ENCODE measurements at regions not wholly inside any gene's neighbourhood (a gene's known extent, or its start where the extent isn't known, plus 50 kb on each side); places are given as distances from the start of the nearest gene placed in this dataset.
A peak's percentile ranks its signal among the peaks of the same experiment; 100 is the strongest.

DNA sequence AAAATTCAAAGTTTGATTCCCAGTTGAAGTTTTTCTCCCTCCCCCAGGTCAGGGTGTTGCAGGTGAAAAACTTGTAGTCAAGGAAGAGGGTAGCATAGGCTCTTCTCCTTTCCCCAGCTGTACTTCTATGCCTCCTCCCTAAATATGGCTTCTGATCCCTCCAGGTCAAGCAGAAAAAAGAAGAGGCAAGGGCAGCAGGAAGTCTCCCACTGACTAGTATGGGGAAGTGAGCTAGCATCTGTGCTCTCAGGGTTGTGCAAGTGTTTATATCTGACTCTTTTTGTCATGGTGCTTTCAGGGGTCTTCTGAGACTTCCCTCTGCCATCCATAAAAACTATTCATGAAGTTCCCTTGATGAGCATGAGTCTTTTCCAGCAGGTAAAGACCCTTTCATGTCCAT, 76.0 kb downstream of the ATPSCKMT start:
- TF ChIP-seq CTCF (IDR thresholded peaks at IDR 0.05; ENCODE audit: low read depth, low read length) (no peak), POLR2A (IDR thresholded peaks at IDR 0.05; ENCODE audit: extremely low read depth, insufficient read length) (no peak), MYC (IDR thresholded peaks at IDR 0.05; ENCODE audit: low read depth, low read length) (no peak)
- TF ChIP-seq, protein P1, sequence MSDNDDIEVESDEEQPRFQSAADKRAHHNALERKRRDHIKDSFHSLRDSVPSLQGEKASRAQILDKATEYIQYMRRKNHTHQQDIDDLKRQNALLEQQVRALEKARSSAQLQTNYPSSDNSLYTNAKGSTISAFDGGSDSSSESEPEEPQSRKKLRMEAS (IDR thresholded peaks at IDR 0.05; ENCODE audit: low read depth, low read length): no peak; the same call in 1 of the 2 replicates
- H3K4me3 ChIP-seq (ENCODE audit: low read depth, low read length): no peak overlapping the region
- peak; percentile 90 for DNase-seq (ENCODE audit: low read depth)

DNA sequence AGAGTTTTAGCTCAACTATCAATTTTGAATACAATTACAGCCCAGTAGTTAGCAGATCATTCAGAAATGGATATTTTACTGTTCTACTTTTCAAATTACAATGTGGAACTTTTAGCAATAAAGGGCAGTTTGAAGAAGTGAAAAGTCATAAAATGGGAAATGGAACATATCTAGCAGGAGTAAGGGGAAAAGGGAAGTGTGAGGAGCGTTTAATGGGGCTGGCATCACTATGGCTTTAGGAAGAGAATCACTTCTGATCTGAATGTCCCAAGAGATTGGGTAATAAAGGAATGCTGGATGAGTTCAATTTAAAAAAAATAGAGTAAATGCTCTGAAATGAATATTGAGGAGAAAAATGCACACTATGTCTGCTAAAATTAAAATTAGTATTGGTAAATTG, 77.4 kb downstream of the ATPSCKMT start:
- no peak overlapping the region for H3K4me3 ChIP-seq (ENCODE audit: low read depth, low read length)
- no peak for DNase-seq (ENCODE audit: low read depth)
- TF ChIP-seq MYC (IDR thresholded peaks at IDR 0.05; ENCODE audit: low read depth, low read length): no peak
- no peak for TF ChIP-seq CTCF (IDR thresholded peaks at IDR 0.05; ENCODE audit: low read depth, low read length)
- TF ChIP-seq, protein P1 (IDR thresholded peaks at IDR 0.05; ENCODE audit: low read depth, low read length): no peak
- no peak for TF ChIP-seq POLR2A (IDR thresholded peaks at IDR 0.05; ENCODE audit: extremely low read depth, insufficient read length)

GRCh38 chr5:10169359-10169758, 80.3 kb downstream of the ATPSCKMT start:
- no peak for DNase-seq (ENCODE audit: low read depth)
- H3K4me3 ChIP-seq (ENCODE audit: low read depth, low read length): no peak overlapping the region
- TF ChIP-seq, protein P1 (IDR thresholded peaks at IDR 0.05; ENCODE audit: low read depth, low read length): no peak
- TF ChIP-seq MYC (IDR thresholded peaks at IDR 0.05; ENCODE audit: low read depth, low read length) (no peak), CTCF (IDR thresholded peaks at IDR 0.05; ENCODE audit: low read depth, low read length) (no peak), POLR2A (IDR thresholded peaks at IDR 0.05; ENCODE audit: extremely low read depth, insufficient read length) (no peak)

DNA sequence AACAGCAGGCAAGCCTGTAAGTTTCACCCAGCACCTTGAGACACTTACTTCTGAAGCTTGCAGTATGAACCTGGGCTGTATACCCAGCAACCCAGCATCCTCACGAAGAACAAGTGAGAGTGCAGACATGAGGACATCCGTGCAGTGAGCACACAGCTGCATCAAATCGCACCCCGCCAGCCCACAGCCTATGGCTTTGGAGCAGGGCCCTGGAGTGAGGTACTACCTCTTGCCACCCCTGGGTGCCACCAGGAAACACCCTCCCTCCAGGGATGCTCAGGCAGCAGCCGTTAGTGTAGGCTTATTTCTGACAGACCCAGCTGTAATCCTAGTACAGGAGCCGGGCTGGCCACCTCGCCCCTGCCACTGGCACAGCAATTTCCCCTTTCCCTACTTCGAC, 81.4 kb downstream of the ATPSCKMT start:
- H3K4me3 ChIP-seq (ENCODE audit: low read depth, low read length): no peak overlapping the region
- TF ChIP-seq CTCF (IDR thresholded peaks at IDR 0.05; ENCODE audit: low read depth, low read length): no peak
- TF ChIP-seq, protein P1 (IDR thresholded peaks at IDR 0.05; ENCODE audit: low read depth, low read length): no peak
- no peak for TF ChIP-seq POLR2A (IDR thresholded peaks at IDR 0.05; ENCODE audit: extremely low read depth, insufficient read length)
- TF ChIP-seq MYC (IDR thresholded peaks at IDR 0.05; ENCODE audit: low read depth, low read length): no peak
- no peak for DNase-seq (ENCODE audit: low read depth)

- DNase-seq (ENCODE audit: low read depth): no peak
- no peak overlapping the region for H3K4me3 ChIP-seq (ENCODE audit: low read depth, low read length)
- TF ChIP-seq CTCF (IDR thresholded peaks at IDR 0.05; ENCODE audit: low read depth, low read length): no peak
- TF ChIP-seq, protein P1 (IDR thresholded peaks at IDR 0.05; ENCODE audit: low read depth, low read length): no peak
- TF ChIP-seq MYC (IDR thresholded peaks at IDR 0.05; ENCODE audit: low read depth, low read length): no peak
- no peak for TF ChIP-seq POLR2A (IDR thresholded peaks at IDR 0.05; ENCODE audit: extremely low read depth, insufficient read length)
These were observed 81.9 kb downstream of the ATPSCKMT start for GRCh38 chr5:10167806-10168205.

DNA sequence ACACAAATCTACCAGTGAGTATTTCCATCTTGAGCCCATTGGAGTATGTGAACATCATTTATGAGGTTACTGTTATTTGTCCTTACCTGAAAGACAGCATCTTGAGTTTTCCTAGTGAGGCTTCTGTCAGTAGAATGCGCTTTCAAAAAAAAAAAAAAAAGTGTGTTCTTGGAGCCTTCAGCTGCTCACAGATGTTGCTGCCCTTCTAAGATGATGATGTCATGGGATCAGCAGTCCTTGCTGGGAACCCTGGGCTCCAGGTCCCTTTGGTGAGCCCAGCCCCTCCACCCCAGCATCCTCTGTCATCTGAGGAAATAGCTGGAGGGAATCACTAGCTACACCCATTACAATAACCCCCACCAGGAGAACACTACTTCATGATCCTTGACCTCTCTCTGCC, 83.3 kb downstream of the ATPSCKMT start:
- H3K4me3 ChIP-seq (ENCODE audit: low read depth, low read length): no peak overlapping the region
- DNase-seq (ENCODE audit: low read depth): no peak
- TF ChIP-seq, protein P1 (IDR thresholded peaks at IDR 0.05; ENCODE audit: low read depth, low read length): no peak
- TF ChIP-seq CTCF (IDR thresholded peaks at IDR 0.05; ENCODE audit: low read depth, low read length) (no peak), MYC (IDR thresholded peaks at IDR 0.05; ENCODE audit: low read depth, low read length) (no peak), POLR2A (IDR thresholded peaks at IDR 0.05; ENCODE audit: extremely low read depth, insufficient read length) (no peak)

Measured in NB4 (cell line).